GM18505 (cell line): ENCODE measurements at regions not wholly inside any gene's neighbourhood (a gene's known extent, or its start where the extent isn't known, plus 50 kb on each side); places are given as distances from the start of the nearest gene placed in this dataset.

Experiments
- ATAC-seq: cut with Tn5 transposase; IDR thresholded peaks from one replicate; pipeline ENCODE4 v1.9.1; 2021; ENCODE audit not compliant: unreplicated experiment
- POLR2A ChIP-seq: IDR thresholded peaks from 4 replicates; pipeline ENCODE4 v1.6.1; 2011; ENCODE audit warnings: borderline replicate concordance; ENCODE audit not compliant: insufficient read depth, insufficient read length; ENCODE audit errors: extremely low read depth

- TF ChIP-seq POLR2A: no peak
- no peak for ATAC-seq
These were observed 170.4 kb downstream of the RHOU start for GRCh38 chr1:228905701-228906101.

- ATAC-seq: no peak
- no peak for TF ChIP-seq POLR2A
These were observed 171.1 kb downstream of the RHOU start for GRCh38 chr1:228906223-228906860.

DNA sequence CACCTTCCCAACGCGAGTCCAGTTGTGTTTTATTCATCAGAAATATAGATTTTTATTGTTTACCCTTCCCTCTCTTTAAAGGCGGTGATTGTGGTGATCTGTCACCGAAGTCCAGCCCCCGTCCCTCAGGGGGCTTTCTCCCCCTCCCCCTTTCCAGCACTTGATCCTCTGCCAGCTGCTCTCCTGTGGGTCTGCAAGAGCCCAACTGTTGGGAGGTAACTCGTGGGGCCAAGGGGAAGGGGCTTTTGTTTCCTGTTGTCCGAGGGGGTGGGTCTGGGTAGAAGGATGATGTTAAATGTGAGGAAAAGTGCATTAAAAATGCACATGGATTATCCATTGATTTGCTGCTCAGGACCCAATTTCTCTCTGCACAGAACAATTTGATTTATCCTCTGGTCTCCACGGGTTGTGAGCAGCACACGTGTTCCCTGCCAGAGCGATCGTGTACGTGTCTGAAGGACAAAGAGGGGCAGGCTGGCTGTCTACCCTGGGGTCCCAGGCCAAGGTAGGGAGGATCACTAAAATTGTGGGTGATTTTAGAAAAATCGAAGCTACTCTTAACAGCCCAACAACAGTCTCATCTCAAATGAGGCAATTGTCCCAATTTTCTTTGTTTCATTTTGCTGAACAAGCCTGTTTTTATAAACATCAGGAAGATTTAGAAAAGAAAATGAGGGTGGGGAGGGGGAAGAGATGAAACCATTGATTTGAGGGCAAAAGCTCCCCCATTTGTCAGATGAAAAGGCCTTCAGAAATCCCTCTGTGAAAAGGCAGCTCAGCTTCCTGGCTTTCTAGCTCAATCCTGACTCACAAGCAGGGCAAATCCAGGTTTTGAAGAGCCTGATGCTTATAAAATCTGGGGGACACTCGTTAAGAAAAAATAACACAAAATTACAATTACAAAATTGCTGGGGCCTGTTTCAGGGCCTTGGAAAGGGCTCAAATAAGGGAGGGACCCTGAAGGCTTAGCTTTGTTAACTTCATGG lies 176.2 kb downstream of the RHOU start:
- ATAC-seq: no peak
- TF ChIP-seq POLR2A: no peak

- no peak for TF ChIP-seq POLR2A
- no peak for ATAC-seq
These were observed 178.5 kb downstream of the RHOU start for GRCh38 chr1:228913626-228914414.

GRCh38 chr1:228914700-228915099 lies 179.4 kb downstream of the RHOU start:
- no peak for TF ChIP-seq POLR2A
- ATAC-seq: no peak

DNA sequence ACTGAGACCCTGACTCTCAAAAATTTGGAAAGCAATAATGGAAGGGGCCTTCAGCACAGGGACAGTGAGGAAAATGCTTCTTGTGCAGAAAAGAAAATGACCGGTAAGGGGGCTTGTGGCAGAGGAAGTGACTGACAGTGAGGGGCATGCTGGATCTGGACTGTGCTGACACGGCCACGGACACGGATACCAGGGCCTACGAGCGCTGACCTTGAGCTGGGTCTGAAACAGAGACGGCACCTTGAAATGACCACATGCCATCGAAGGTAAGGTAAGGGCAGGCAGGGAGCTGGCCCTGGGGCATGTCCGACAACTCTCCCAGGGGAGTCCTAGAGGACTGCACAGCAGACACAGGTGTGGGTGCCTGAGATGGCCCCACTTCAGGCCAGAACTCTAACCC lies 182.1 kb downstream of the RHOU start:
- TF ChIP-seq POLR2A: no peak
- no peak for ATAC-seq

GRCh38 chr1:228917755-228918154 lies 182.5 kb downstream of the RHOU start:
- no peak for ATAC-seq
- no peak for TF ChIP-seq POLR2A

GRCh38 chr1:228918335-228918734 lies 183.1 kb downstream of the RHOU start:
- ATAC-seq: no peak
- no peak for TF ChIP-seq POLR2A

DNA sequence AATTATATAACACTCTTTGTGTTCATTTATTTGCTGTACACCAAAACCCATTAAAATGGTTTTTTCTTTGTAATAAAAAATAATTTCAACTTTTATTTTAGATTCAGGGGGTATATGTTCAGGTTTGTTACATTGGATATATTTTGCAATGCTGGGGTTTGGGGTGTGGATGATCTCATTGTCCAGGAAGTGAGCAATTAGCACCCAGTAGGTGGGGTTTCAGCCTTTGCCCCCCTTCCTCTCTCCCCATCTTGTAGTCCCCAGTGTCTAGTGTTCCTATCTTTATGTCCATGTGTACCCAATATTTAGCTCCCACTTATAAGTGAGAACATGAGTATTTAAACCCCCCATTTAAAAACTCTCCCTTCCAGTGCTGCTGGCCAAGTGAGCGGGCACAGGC lies 184.6 kb downstream of the RHOU start:
- no peak for TF ChIP-seq POLR2A
- no peak for ATAC-seq

DNA sequence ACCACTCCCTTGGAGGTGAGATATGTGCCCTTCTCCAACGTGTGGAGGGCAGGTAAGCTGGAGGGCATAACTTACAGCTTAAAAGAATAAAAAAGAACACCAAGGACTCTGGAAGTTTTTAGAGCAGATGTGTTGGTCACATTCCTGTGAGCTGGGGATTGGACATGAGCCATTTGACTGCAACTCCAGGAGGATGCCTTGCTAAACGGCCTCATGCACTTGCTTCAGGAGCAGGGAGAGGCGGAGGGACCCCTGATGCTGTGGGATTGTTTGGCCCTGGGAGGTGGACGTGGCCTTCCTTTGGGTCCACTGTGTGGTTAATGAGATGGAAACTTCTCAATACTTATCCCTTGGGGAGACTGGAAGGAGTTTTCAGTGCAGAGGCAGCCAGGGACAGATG lies 185.6 kb downstream of the RHOU start:
- TF ChIP-seq POLR2A: no peak
- no peak for ATAC-seq

DNA sequence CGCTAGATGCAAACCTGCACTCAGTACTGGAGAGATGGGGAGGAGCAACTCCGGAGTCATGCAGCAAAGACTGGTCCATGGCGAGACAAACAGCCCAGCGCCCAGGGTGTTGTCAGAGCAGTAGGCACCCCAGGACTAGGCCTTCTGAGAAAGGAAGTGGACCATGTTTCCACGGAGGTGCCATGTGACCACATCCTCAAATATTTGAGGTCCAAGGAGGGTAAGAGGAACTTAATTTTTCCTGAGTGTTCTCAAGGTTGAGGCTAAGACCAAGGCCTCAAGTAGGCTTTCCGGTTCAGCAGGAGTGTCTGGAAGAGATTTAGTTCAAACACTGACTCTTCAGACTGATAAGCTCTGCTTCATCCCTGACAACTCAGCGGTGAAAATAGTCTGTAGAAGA lies 186.2 kb downstream of the RHOU start:
- no peak for TF ChIP-seq POLR2A
- ATAC-seq: no peak

- no peak for ATAC-seq
- TF ChIP-seq POLR2A: no peak
These were observed 187.6 kb downstream of the RHOU start for GRCh38 chr1:228922722-228923376.

DNA sequence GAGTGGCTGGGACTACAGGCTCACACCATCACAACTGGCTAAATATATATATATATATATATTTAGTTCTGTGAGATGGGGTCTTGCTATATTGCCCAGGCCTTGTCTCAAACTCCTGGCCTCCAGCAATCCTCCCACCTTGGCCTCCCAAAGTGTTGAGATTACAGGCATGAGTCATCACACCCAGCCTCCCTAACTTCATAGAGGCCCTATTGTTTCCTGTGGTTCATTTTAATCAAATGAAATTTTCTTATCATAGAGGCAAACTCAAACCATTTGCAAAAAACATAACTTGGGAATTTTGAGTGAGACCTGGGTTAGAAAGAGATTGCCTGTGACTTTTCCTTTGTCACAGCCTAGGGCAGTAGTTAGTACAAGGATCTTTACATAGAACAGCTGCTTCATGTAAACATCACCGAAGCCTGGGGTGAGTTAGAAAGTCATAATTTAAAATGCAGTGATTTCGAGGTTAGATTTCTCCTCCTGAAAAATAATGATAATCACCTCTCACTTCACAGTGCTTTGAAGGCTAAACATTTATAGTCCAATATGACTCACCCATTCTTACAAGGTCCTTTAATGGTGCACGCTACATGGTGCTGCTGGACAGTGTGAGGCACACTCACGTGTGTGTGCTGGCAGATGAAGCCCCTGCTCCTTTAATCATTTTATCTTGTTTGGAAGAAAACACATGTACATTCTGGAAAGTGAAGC lies 188.9 kb downstream of the RHOU start:
- no peak for ATAC-seq
- TF ChIP-seq POLR2A: no peak

DNA sequence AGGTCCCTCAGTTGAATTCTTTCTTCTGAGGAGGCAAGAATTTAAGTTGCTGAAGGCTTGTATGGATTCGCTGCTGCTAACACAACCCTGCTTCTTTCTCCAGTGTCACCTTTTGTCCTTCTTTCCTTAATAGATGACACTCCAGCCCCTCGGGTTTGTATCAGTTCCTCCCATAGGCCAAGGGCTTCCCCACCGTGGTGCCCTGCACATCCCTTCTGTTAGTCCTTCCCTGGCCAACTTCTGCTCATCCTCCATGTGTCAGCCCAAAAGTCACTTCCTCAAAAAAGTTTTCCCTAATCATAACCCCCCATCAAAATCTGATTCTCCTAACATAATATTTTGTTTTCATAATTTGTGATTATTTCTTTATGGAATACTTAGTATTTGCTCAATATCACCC lies 190.4 kb downstream of the RHOU start:
- no peak for ATAC-seq
- TF ChIP-seq POLR2A: no peak
